Right lobe of liver (tissue), 6 donors: ENCODE measurements at regions not wholly inside any gene's neighbourhood (a gene's known extent, or its start where the extent isn't known, plus 50 kb on each side); places are given as distances from the start of the nearest gene placed in this dataset.

Experiments
- ATAC-seq, 4 donors: fragments of 200-7000 bp; cut with Tn5 transposase; one replicate each; pipeline ENCODE4 v1.9.1; 2020; ENCODE audit warnings: mild to moderate bottlenecking in 4 of 4, moderate library complexity in 4 of 4
- DNase-seq, 3 donors: peaks; one replicate each; pipeline ENCODE4 v3.0.0-alpha.2; 2020
- H3K27ac ChIP-seq, 3 donors: fragments of 200-600 bp; one replicate each; pipeline ENCODE4 v1.8.0; 2022
- H3K27me3 ChIP-seq, 2 donors: fragments of 200-600 bp; one replicate each; pipeline ENCODE4 v1.8.0; 2022
- H3K36me3 ChIP-seq, 4 donors: fragments of 200-600 bp; sonication (generic) in 1 of 4; one replicate each; pipeline versions ENCODE4 v1.5.1 to v1.8.0; 2017 to 2022; ENCODE audit warnings: control low read depth in 1 of 4
- H3K4me1 ChIP-seq, 4 donors: fragments of 200-600 bp; sonication (generic) in 1 of 4; one replicate each; pipeline versions ENCODE4 v1.5.1 to v1.8.0; 2017 to 2022; ENCODE audit warnings: control low read depth in 1 of 4
- H3K4me3 ChIP-seq, 3 donors: fragments of 200-600 bp; one replicate each; pipeline ENCODE4 v1.8.0; 2022
- H3K9me3 ChIP-seq, 4 donors: fragments of 200-600 bp; sonication (generic) in 1 of 4; one replicate each; pipeline versions ENCODE4 v1.5.1 to v1.8.0; 2017 to 2022; ENCODE audit warnings: control low read depth in 1 of 4
- POLR2A ChIP-seq: fragments of 450-650 bp; IDR thresholded peaks from one replicate; pipeline ENCODE4 v1.6.1; 2017; ENCODE audit warnings: antibody characterized with exemption, mild to moderate bottlenecking
- WGBS: methylation state at CpG from one replicate; pipeline ENCODE4 v1.1.6; 2018; ENCODE audit warnings: low coverage, low lambda C conversion rate; ENCODE audit not compliant: insufficient coverage; ENCODE audit errors: missing lambda C conversion rate; 5-methylcytosine and 5-hydroxymethylcytosine counted together
- intact Hi-C, 2 donors: fragments of 100-400 bp; cut with DNase I; formaldehyde crosslinking; loops; one replicate each; pipeline versions ENCODE4 v1.11.2 to v1.14.1; 2022
- TF ChIP-seq, protein P1 (sequence below), 4 donors: fragments of 200-600 bp in 3 of 4; fragments of 450-650 bp in 1 of 4; IDR thresholded peaks; one replicate each; pipeline versions ENCODE4 v1.5.1 to v1.8.0; 2016 to 2022; ENCODE audit warnings: antibody characterized with exemption in 4 of 4, mild to moderate bottlenecking in 2 of 4
- donor health status: DM: no; HTN: yes; CAD: no.
- donor health status: DM: no; HTN: no; CAD: no.
- donor health status: DM: no; HTN: no; CAD: no.
- donor health status: DM: no; HTN: yes; CAD: no.
- donor health status: DM: no; HTN: yes; CAD: no.

DNA sequence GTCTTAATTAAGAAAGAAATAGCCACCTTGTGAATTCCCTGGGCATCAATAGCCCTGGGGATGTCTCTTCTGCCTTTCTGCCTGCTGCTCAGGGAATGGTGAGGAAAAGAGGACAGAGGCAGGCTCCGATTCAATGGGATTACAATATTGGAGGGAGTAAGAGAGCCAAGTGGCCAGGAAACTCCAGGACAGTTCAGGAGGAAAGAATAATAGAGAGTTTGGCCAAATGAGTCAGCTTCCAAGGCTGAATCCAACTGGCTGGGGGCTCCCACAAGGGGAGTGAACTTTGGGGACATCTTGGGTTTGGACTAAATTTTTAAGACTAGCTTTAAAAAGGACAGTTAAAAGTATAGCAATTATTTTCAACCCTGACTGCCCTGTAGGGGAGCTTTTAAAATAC, 235.8 kb upstream of the ASIC2 start:
- Histone ChIP-seq H3K4me1 (no peaks in the 10 kb centered on the region), H3K4me3 (no peak overlapping the region), H3K36me3 (no peaks in the 10 kb centered on the region), H3K9me3 (no peaks in the 10 kb centered on the region), H3K27ac (no peak overlapping the region), H3K27me3 (no peaks in the 10 kb centered on the region)
- ATAC-seq (no peak), DNase-seq (no peak)
- WGBS: 56% methylated on average over 1 of the region's 1 CpG
- TF ChIP-seq POLR2A: no peak
- TF ChIP-seq, protein P1, sequence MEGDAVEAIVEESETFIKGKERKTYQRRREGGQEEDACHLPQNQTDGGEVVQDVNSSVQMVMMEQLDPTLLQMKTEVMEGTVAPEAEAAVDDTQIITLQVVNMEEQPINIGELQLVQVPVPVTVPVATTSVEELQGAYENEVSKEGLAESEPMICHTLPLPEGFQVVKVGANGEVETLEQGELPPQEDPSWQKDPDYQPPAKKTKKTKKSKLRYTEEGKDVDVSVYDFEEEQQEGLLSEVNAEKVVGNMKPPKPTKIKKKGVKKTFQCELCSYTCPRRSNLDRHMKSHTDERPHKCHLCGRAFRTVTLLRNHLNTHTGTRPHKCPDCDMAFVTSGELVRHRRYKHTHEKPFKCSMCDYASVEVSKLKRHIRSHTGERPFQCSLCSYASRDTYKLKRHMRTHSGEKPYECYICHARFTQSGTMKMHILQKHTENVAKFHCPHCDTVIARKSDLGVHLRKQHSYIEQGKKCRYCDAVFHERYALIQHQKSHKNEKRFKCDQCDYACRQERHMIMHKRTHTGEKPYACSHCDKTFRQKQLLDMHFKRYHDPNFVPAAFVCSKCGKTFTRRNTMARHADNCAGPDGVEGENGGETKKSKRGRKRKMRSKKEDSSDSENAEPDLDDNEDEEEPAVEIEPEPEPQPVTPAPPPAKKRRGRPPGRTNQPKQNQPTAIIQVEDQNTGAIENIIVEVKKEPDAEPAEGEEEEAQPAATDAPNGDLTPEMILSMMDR (IDR thresholded peaks at IDR 0.05): no peak
- intact Hi-C loops: no loop called here

DNA sequence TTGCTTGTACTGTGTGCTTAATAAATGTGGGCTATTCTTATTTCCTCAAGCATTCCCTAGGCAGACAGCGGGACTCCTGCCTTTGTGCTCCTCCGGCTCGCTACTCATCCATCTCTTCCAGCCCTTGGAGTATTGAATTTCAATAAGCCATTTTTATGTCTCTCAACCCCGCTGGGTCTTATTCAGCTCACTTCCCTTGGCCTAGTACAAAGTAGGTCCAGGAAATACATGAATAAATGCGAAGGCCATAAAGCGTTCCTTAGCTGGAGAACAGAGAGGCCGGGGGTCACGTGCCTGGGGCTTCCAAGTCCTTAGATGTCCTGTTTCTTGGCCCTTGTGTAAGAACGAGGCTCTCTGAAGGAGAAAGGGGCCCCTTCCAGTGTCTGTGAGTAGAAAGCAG, 236.7 kb upstream of the ASIC2 start:
- H3K4me1 ChIP-seq: no peaks in the 10 kb centered on the region
- no peak for ATAC-seq
- WGBS: 77% methylated on average over 9 of the region's 9 CpGs
- intact Hi-C loops: no loop called here
- H3K27me3 ChIP-seq: no peaks in the 10 kb centered on the region
- DNase-seq: no peak
- no peak overlapping the region for H3K4me3 ChIP-seq
- TF ChIP-seq, protein P1 (IDR thresholded peaks at IDR 0.05): no peak
- TF ChIP-seq POLR2A: no peak
- H3K36me3 ChIP-seq: no peaks in the 10 kb centered on the region
- H3K9me3 ChIP-seq: no peaks in the 10 kb centered on the region
- H3K27ac ChIP-seq: no peak overlapping the region

DNA sequence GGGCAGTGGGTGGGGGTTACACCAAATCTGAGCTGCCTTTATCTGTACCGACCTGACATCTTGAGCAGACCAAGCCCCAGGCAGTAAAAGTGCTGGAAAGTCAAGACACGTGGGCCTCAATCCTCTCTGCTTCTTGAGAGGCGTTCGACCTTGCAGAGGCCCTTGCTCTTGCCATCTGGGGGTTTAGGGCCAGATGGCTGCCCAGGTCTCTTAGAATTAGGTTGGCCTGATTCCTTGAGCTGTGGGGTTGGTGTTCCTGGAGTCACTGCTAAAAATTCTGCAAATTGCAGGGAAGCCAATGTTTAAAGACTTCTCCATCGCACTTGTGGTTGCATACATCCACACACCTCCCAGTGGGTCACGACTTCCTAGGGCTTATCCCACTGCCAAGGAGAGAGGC, 238.2 kb upstream of the ASIC2 start:
- no peak for ATAC-seq

DNA sequence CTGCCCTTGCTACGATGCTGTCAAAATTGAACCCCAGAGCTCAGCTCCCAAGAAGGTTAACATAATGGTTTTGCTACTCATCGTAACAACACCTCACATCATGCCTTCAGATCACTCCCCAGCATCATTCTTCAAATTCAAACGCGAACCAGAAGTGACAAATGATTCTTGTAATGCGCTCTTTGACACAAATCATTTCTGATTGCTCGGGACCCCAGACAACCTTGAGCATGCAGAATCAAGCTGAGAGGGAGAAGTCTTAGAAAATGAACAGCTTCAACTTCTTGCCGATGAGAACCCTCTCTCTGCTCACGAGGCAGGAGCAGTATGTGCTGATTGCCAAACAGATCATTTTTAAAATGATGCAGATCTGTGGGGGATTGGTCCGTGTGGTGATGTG, 241.0 kb upstream of the ASIC2 start:
- Histone ChIP-seq H3K4me1 (no peaks in the 10 kb centered on the region), H3K27ac (no peak overlapping the region), H3K36me3 (no peaks in the 10 kb centered on the region), H3K9me3 (no peaks in the 10 kb centered on the region), H3K4me3 (no peak overlapping the region), H3K27me3 (no peaks in the 10 kb centered on the region)
- DNase-seq (no peak), ATAC-seq (no peak)
- TF ChIP-seq, protein P1 (IDR thresholded peaks at IDR 0.05): no peak
- no peak for TF ChIP-seq POLR2A
- WGBS: 58% methylated on average over 6 of the region's 9 CpGs
- intact Hi-C loops: no loop called here

More for the DNA sequence above, 238.2 kb upstream of the ASIC2 start:
- no peak overlapping the region for H3K4me3 ChIP-seq
- H3K9me3 ChIP-seq: no peaks in the 10 kb centered on the region
- H3K4me1 ChIP-seq: no peaks in the 10 kb centered on the region
- intact Hi-C loops: no loop called here
- TF ChIP-seq, protein P1 (IDR thresholded peaks at IDR 0.05): no peak
- TF ChIP-seq POLR2A: no peak
- no peaks in the 10 kb centered on the region for H3K27me3 ChIP-seq
- WGBS: 44% methylated on average over 3 of the region's 6 CpGs
- H3K36me3 ChIP-seq: no peaks in the 10 kb centered on the region
- H3K27ac ChIP-seq: no peak overlapping the region
- no peak for DNase-seq

DNA sequence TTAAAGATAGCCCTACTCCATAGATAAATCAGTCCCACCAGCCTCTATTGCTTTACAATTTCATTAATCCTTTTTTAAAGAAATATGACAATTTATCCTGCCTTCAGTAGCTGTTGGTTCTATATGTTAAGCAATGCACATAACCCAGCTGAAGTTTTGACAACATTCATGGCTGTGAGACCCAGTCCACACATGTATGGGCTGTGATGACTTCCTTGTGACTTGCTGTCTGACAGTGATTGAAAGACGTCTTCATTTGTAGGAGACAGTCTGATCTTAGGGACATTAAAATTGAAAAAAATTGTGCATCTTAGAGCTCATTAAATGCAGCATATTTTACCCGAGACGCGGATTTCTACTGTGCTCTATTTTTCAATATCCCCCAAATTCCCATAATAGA, 252.0 kb upstream of the ASIC2 start:
- WGBS: 63% methylated on average over 4 of the region's 4 CpGs
- DNase-seq (no peak), ATAC-seq (no peak)
- Histone ChIP-seq H3K4me1 (no peaks in the 10 kb centered on the region), H3K27ac (no peak overlapping the region), H3K36me3 (no peaks in the 10 kb centered on the region), H3K4me3 (no peak overlapping the region), H3K27me3 (no peaks in the 10 kb centered on the region), H3K9me3 (no peaks in the 10 kb centered on the region)
- TF ChIP-seq POLR2A: no peak
- TF ChIP-seq, protein P1 (IDR thresholded peaks at IDR 0.05): no peak
- intact Hi-C loops: no loop called here
